A673 (cell line): ENCODE measurements at regions not wholly inside any gene's neighbourhood (a gene's known extent, or its start where the extent isn't known, plus 50 kb on each side); places are given as distances from the start of the nearest gene placed in this dataset.

Experiments used
- BruUV-seq: library from RNA; stranded (reverse); fragments of 400-500 nt; replicated peaks from 2 replicates; lab custom pipeline; 2021; lab: Mats Ljungman, UMichigan
- CTCF ChIA-PET: fragments of 300-600 bp; sonication (Branson Sonifier 250); formaldehyde crosslinking; loops from one replicate; lab custom pipeline; 2022; ENCODE audit warnings: antibody characterized with exemption; lab: Charles Lee
- POLR2A ChIA-PET: fragments of 300-600 bp; sonication (Branson Sonifier 250); formaldehyde crosslinking; loops from one replicate; lab custom pipeline; 2022; ENCODE audit warnings: antibody characterized with exemption; ENCODE audit not compliant: low non-redundant PET; lab: Charles Lee
- DNase-seq: peaks from one replicate; pipeline ENCODE4 v3.0.0-alpha.2; 2015; ENCODE audit warnings: low spot score
- H3K27ac ChIP-seq: fragments of 200-600 bp; sonication (generic); 2 replicates; pipeline ENCODE4 v1.5.1; 2016; ENCODE audit warnings: mixed run types, low read depth, mild to moderate bottlenecking, mixed read lengths, antibody characterized with exemption, low read length; ENCODE audit not compliant: poor library complexity, severe bottlenecking
- H3K27me3 ChIP-seq: fragments of 200-600 bp; sonication (generic); replicated peaks from 2 replicates; pipeline ENCODE4 v1.6.1; 2017; ENCODE audit warnings: mixed run types, low read depth, mild to moderate bottlenecking, mixed read lengths, antibody characterized with exemption, low read length; ENCODE audit not compliant: insufficient read depth, poor library complexity
- H3K36me3 ChIP-seq: fragments of 200-600 bp; sonication (generic); 2 replicates; pipeline ENCODE4 v1.6.1; 2016; ENCODE audit warnings: mixed run types, mild to moderate bottlenecking, mixed read lengths, antibody characterized with exemption, low read length; ENCODE audit not compliant: insufficient read depth, poor library complexity, severe bottlenecking
- H3K4me1 ChIP-seq: fragments of 200-600 bp; sonication (generic); 2 replicates; pipeline ENCODE4 v1.6.1; 2017; ENCODE audit warnings: mixed run types, mild to moderate bottlenecking, mixed read lengths, antibody characterized with exemption, low read length; ENCODE audit not compliant: insufficient read depth, poor library complexity, severe bottlenecking
- H3K4me3 ChIP-seq: fragments of 200-600 bp; sonication (generic); 2 replicates; pipeline ENCODE4 v1.5.1; 2016; ENCODE audit warnings: low read depth, mixed run types, mild to moderate bottlenecking, mixed read lengths, low read length; ENCODE audit not compliant: poor library complexity, severe bottlenecking
- H3K9me3 ChIP-seq: fragments of 200-600 bp; sonication (generic); 2 replicates; pipeline ENCODE4 v1.6.1; 2016; ENCODE audit warnings: mixed run types, low read depth, mild to moderate bottlenecking, mixed read lengths, antibody characterized with exemption, low read length; ENCODE audit not compliant: poor library complexity, severe bottlenecking
- CTCF ChIP-seq: fragments of 300-800, 200-600 bp; sonication (generic); conservative IDR thresholded peaks from 2 replicates; pipeline ENCODE4 v1.5.1; 2017; ENCODE audit warnings: low read depth, mild to moderate bottlenecking, antibody characterized with exemption, low read length, moderate library complexity, mixed read lengths
- EZH2 ChIP-seq: fragments of 200-600 bp; sonication (generic); IDR thresholded peaks from 2 replicates; pipeline ENCODE4 v1.6.1; 2017; ENCODE audit warnings: borderline replicate concordance, low read depth, mild to moderate bottlenecking, mixed read lengths, antibody characterized with exemption, low read length; ENCODE audit not compliant: poor library complexity, severe bottlenecking
- intact Hi-C: fragments of 100-400 bp; cut with micrococcal nuclease; formaldehyde crosslinking; loops from one replicate; pipeline ENCODE4 v1.10.0; 2022; ENCODE audit not compliant: unreplicated experiment

- ChIA-PET CTCF (no interaction called here), POLR2A (interaction anchor here (0.6 kb wide), 1 partner anchor 79 kb away, joined by 5 read pairs; no protein-coding TSS in a partner anchor)
- intact Hi-C loops = loop anchor here (5.0 kb wide), 2 partner anchors 43 to 322 kb away; no protein-coding TSS in a partner anchor
- Histone ChIP-seq H3K4me1 (peaks cover 40% of the 10 kb centered on the region), H3K9me3 (no peaks in the 10 kb centered on the region), H3K27ac (no peak overlapping the region), H3K36me3 (no peaks in the 10 kb centered on the region), H3K27me3 (no peaks in the 10 kb centered on the region), H3K4me3 (no peak overlapping the region)
- no TSS peak for BruUV-seq
- TF ChIP-seq EZH2 (no peak), CTCF (no peak)
- no peak for DNase-seq
These were observed 212.2 kb downstream of the DUSP6 start for GRCh38 chr12:89140141-89140540.

- no peak overlapping the region for H3K27ac ChIP-seq
- H3K4me3 ChIP-seq = no peak overlapping the region
- no peaks in the 10 kb centered on the region for H3K36me3 ChIP-seq
- no peak for DNase-seq
- H3K27me3 ChIP-seq = no peaks in the 10 kb centered on the region
- ChIA-PET CTCF (no interaction called here), POLR2A (no interaction called here)
- no peaks in the 10 kb centered on the region for H3K9me3 ChIP-seq
- H3K4me1 ChIP-seq = peaks cover 33% of the 10 kb centered on the region
- intact Hi-C loops = no loop called here
- no peak for TF ChIP-seq CTCF
- TF ChIP-seq EZH2 = no peak
- no TSS peak for BruUV-seq
These were observed 212.9 kb downstream of the DUSP6 start for GRCh38 chr12:89139390-89139789.

GRCh38 chr12:89138048-89138852, 214.1 kb downstream of the DUSP6 start:
- no peaks in the 10 kb centered on the region for H3K27me3 ChIP-seq
- TF ChIP-seq CTCF (no peak), EZH2 (no peak)
- no TSS peak for BruUV-seq
- intact Hi-C loops = no loop called here
- H3K9me3 ChIP-seq = no peaks in the 10 kb centered on the region
- H3K36me3 ChIP-seq = no peaks in the 10 kb centered on the region
- ChIA-PET CTCF (no interaction called here), POLR2A (no interaction called here)
- no peak overlapping the region for H3K4me3 ChIP-seq
- H3K4me1 ChIP-seq = peaks cover 21% of the 10 kb centered on the region
- no peak for DNase-seq
- H3K27ac ChIP-seq = no peak overlapping the region
